IMR-90 (cell line): ENCODE measurements at regions not wholly inside any gene's neighbourhood (a gene's known extent, or its start where the extent isn't known, plus 50 kb on each side); places are given as distances from the start of the nearest gene placed in this dataset.

Experiments used
- ATAC-seq: fragments of 200-7000 bp; cut with Tn5 transposase; 2 replicates; pipeline ENCODE4 v1.9.1; 2020; ENCODE audit warnings: low read depth, mild to moderate bottlenecking, moderate library complexity
- BruUV-seq: library from RNA; stranded (reverse); fragments of 400-500 nt; replicated peaks from 2 replicates; lab custom pipeline; 2021; lab: Mats Ljungman, UMichigan
- CTCF ChIA-PET: fragments of 300-600 bp; formaldehyde crosslinking; extraction: SDS; loops from one replicate; lab custom pipeline; 2021; ENCODE audit warnings: antibody characterized with exemption; lab: Yijun Ruan, JAX
- POLR2A ChIA-PET: fragments of 300-600 bp; sonication (Branson Sonifier 250); formaldehyde crosslinking; loops from one replicate; lab custom pipeline; 2022; ENCODE audit warnings: antibody characterized with exemption; ENCODE audit not compliant: unreplicated experiment; lab: Charles Lee
- DNase-seq: peaks from one replicate; pipeline ENCODE4 v3.0.0; 2013
- H2AFZ ChIP-seq: replicated peaks from 2 replicates; pipeline ENCODE3; 2013; ENCODE audit warnings: low read length, mild to moderate bottlenecking; ENCODE audit not compliant: poor library complexity
- H2AK5ac ChIP-seq: 2 replicates; pipeline ENCODE4 v1.6.1; 2013; ENCODE audit warnings: low read depth, low read length, inconsistent platforms
- H2AK9ac ChIP-seq: replicated peaks from 2 replicates; pipeline ENCODE3; 2013; ENCODE audit warnings: mild to moderate bottlenecking, low read depth, low read length, moderate library complexity; ENCODE audit not compliant: poor library complexity
- H2BK120ac ChIP-seq: 2 replicates; pipeline ENCODE4 v1.6.1; 2013; ENCODE audit warnings: low read depth, low read length, inconsistent platforms
- H2BK15ac ChIP-seq: 3 replicates; pipeline ENCODE4 v1.6.1; 2013; ENCODE audit warnings: low read depth, low read length, inconsistent platforms
- H2BK20ac ChIP-seq: 2 replicates; pipeline ENCODE4 v1.6.1; 2013; ENCODE audit warnings: low read depth, mild to moderate bottlenecking, inconsistent platforms, low read length, moderate library complexity
- H2BK5ac ChIP-seq: 2 replicates; pipeline ENCODE4 v1.6.1; 2013; ENCODE audit warnings: mild to moderate bottlenecking, low read depth, low read length, inconsistent platforms; ENCODE audit not compliant: poor library complexity, severe bottlenecking
- H3K14ac ChIP-seq: replicated peaks from 2 replicates; pipeline ENCODE4 v1.6.1; 2013; ENCODE audit warnings: low read depth, low read length, inconsistent platforms
- H3K18ac ChIP-seq: 2 replicates; pipeline ENCODE4 v1.6.1; 2013; ENCODE audit warnings: low read depth, low read length, control low read depth
- H3K23ac ChIP-seq: 2 replicates; pipeline ENCODE4 v1.6.1; 2013; ENCODE audit warnings: low read depth, low read length, inconsistent platforms
- H3K27ac ChIP-seq: 2 replicates; pipeline ENCODE4 v1.5.1; 2013; ENCODE audit warnings: mild to moderate bottlenecking, control low read depth, low read length; ENCODE audit not compliant: insufficient read depth
- H3K27me3 ChIP-seq: 2 replicates; pipeline ENCODE4 v1.6.1; 2013; ENCODE audit warnings: low read length; ENCODE audit not compliant: control insufficient read depth, insufficient read depth
- H3K36me3 ChIP-seq: 2 replicates; pipeline ENCODE4 v1.6.1; 2013; ENCODE audit warnings: low read length, mixed read lengths; ENCODE audit not compliant: control insufficient read depth, insufficient read depth
- H3K4ac ChIP-seq: 2 replicates; pipeline ENCODE4 v1.6.1; 2013; ENCODE audit warnings: low read depth, low read length, inconsistent platforms
- H3K4me1 ChIP-seq: 2 replicates; pipeline ENCODE4 v1.6.1; 2013; ENCODE audit warnings: low read length, mixed read lengths; ENCODE audit not compliant: control insufficient read depth, insufficient read depth
- H3K4me2 ChIP-seq: 2 replicates; pipeline ENCODE4 v1.6.1; 2013; ENCODE audit warnings: low read depth, mild to moderate bottlenecking, control low read depth, low read length, moderate library complexity
- H3K4me3 ChIP-seq: 2 replicates; pipeline ENCODE4 v1.5.1; 2013; ENCODE audit warnings: low read depth, mild to moderate bottlenecking, control low read depth, low read length, moderate library complexity; ENCODE audit not compliant: insufficient read depth
- H3K56ac ChIP-seq: 2 replicates; pipeline ENCODE4 v1.6.1; 2013; ENCODE audit warnings: low read length, inconsistent platforms; ENCODE audit not compliant: insufficient read depth; ENCODE audit errors: extremely low read depth
- H3K79me1 ChIP-seq, 2 experiments: 2 replicates each; pipeline ENCODE4 v1.6.1; 2013; ENCODE audit warnings: low read length in 2 of 2, inconsistent platforms in 1 of 2, low read depth in 1 of 2
- H3K9ac ChIP-seq: 2 replicates; pipeline ENCODE4 v1.6.1; 2013; ENCODE audit warnings: low read depth, low read length, control low read depth
- H3K9me1 ChIP-seq: 2 replicates; pipeline ENCODE4 v1.6.1; 2013; ENCODE audit warnings: low read length, inconsistent platforms; ENCODE audit not compliant: insufficient read depth
- H3K9me3 ChIP-seq: 2 replicates; pipeline ENCODE4 v1.6.1; 2013; ENCODE audit warnings: low read length; ENCODE audit not compliant: control insufficient read depth, insufficient read depth
- H4K20me1 ChIP-seq: 2 replicates; pipeline ENCODE4 v1.6.1; 2013; ENCODE audit warnings: low read length, inconsistent platforms; ENCODE audit not compliant: insufficient read depth
- H4K5ac ChIP-seq: 2 replicates; pipeline ENCODE4 v1.6.1; 2013; ENCODE audit warnings: mild to moderate bottlenecking, low read depth, low read length, control low read depth
- H4K8ac ChIP-seq, 2 experiments: 2 replicates each; pipeline ENCODE4 v1.6.1; 2013; ENCODE audit warnings: low read depth in 2 of 2, low read length in 2 of 2, control low read depth in 1 of 2, inconsistent platforms in 1 of 2
- H4K91ac ChIP-seq: 2 replicates; pipeline ENCODE4 v1.6.1; 2013; ENCODE audit warnings: low read depth, low read length, inconsistent platforms; ENCODE audit not compliant: insufficient read depth
- BHLHE40 ChIP-seq: fragments of 150-350 bp; IDR thresholded peaks from 2 replicates; pipeline ENCODE4 v1.6.1; 2016; ENCODE audit warnings: mild to moderate bottlenecking, low read depth, low read length
- ELK1 ChIP-seq: fragments of 150-350 bp; IDR thresholded peaks from 2 replicates; pipeline ENCODE4 v1.6.1; 2016; ENCODE audit warnings: low read depth, mild to moderate bottlenecking, low read length, moderate library complexity, borderline replicate concordance
- MAFK ChIP-seq: IDR thresholded peaks from 2 replicates; pipeline ENCODE4 v1.6.1; 2012; ENCODE audit warnings: low read depth, low read length, improper control_type of control experiment
- MAZ ChIP-seq: IDR thresholded peaks from 2 replicates; pipeline ENCODE4 v1.6.1; 2012; ENCODE audit warnings: low read depth, mild to moderate bottlenecking, low read length, improper control_type of control experiment, moderate library complexity, borderline replicate concordance
- NFE2L2 ChIP-seq: fragments of 150-350 bp; IDR thresholded peaks from 2 replicates; pipeline ENCODE4 v1.6.1; 2016; ENCODE audit warnings: low read depth, mild to moderate bottlenecking, low read length
- RCOR1 ChIP-seq: IDR thresholded peaks from 2 replicates; pipeline ENCODE4 v1.6.1; 2012; ENCODE audit warnings: mild to moderate bottlenecking, low read length, improper control_type of control experiment; ENCODE audit not compliant: insufficient replicate concordance
- RFX5 ChIP-seq: IDR thresholded peaks from 2 replicates; pipeline ENCODE4 v1.8.0; 2012; ENCODE audit warnings: low read depth, mild to moderate bottlenecking, low read length, moderate library complexity
- WGBS, 2 experiments: methylation state at CpG; one replicate each; pipeline versions ENCODE4 v1.1.5 to v1.1.7; 2013; ENCODE audit warnings: missing lambda C conversion rate in 2 of 2; ENCODE audit not compliant: insufficient read length in 1 of 2; ENCODE audit errors: extremely low coverage in 2 of 2; 5-methylcytosine and 5-hydroxymethylcytosine counted together
- dilution Hi-C: fragments of 300-500 bp; cut with HindIII; formaldehyde crosslinking; loops from one replicate; pipeline ENCODE4 v1.14.3; 2018; ENCODE audit warnings: low sequenced_read_pairs; ENCODE audit not compliant: unreplicated experiment
- in situ Hi-C: fragments of 300-500 bp; cut with MboI; formaldehyde crosslinking; loops from 3 replicates; pipeline ENCODE4 v1.14.3; 2019; ENCODE audit warnings: low sequenced_read_pairs, inconsistent platforms, mixed read lengths
- intact Hi-C: fragments of 100-400 bp; cut with micrococcal nuclease; formaldehyde crosslinking; loops from 2 replicates; pipeline ENCODE4 v1.10.0; 2022

GRCh38 chr11:22069844-22070243 lies 123.0 kb upstream of the ANO5 start:
- Histone ChIP-seq H4K20me1 (no peaks in the 10 kb centered on the region), H3K27ac (no peak overlapping the region), H3K18ac (no peak overlapping the region), H4K5ac (no peak overlapping the region), H2BK15ac (no peak overlapping the region), H2BK20ac (no peak overlapping the region), H3K9me3 (peaks cover 14% of the 10 kb centered on the region), H3K4me3 (no peak overlapping the region), H3K14ac (no peak overlapping the region), H2BK5ac (no peak overlapping the region), H3K23ac (no peak overlapping the region), H3K4me1 (no peaks in the 10 kb centered on the region), H2AK9ac (no peak overlapping the region), H3K4me2 (no peak overlapping the region), H3K27me3 (no peaks in the 10 kb centered on the region), H3K36me3 (no peaks in the 10 kb centered on the region), H2BK120ac (no peak overlapping the region), H4K91ac (no peak overlapping the region), H3K4ac (no peak overlapping the region), H3K79me1 (no peaks in the 10 kb centered on the region), H2AFZ (no peak overlapping the region), H3K9me1 (no peaks in the 10 kb centered on the region), H3K56ac (no peak overlapping the region), H3K9ac (no peak overlapping the region), H4K8ac (no peak overlapping the region), H2AK5ac (no peak overlapping the region)
- in situ Hi-C loops, result no loop called here
- dilution Hi-C loops, result no loop called here
- DNase-seq (no peak), ATAC-seq (no peak)
- intact Hi-C loops, result no loop called here
- WGBS, 2 experiments, result no CpG with 5 or more reads among the region's 2 CpGs
- POLR2A ChIA-PET, result no interaction called here
- no TSS peak for BruUV-seq
- CTCF ChIA-PET, result no interaction called here
- no peak for TF ChIP-seq ELK1
- TF ChIP-seq BHLHE40, result no peak
- no peak for TF ChIP-seq RFX5
- no peak for TF ChIP-seq NFE2L2
- TF ChIP-seq MAFK, result no peak
- TF ChIP-seq MAZ, result no peak
- no peak for TF ChIP-seq RCOR1
